Lower leg skin (tissue), 4 donors: ENCODE measurements at regions not wholly inside any gene's neighbourhood (a gene's known extent, or its start where the extent isn't known, plus 50 kb on each side); places are given as distances from the start of the nearest gene placed in this dataset.
"Not testable (repeated sequence)": the region's sequence is repeated elsewhere in the genome, so short reads cannot be mapped to it uniquely, and the experiment has no call there.

Experiments used
- DNase-seq, 2 donors: peaks; one replicate each; pipeline ENCODE4 v3.0.0-alpha.2; 2019; ENCODE audit warnings: low spot score in 2 of 2
- H3K4me3 ChIP-seq: fragments of 200-600 bp; sonication (generic); 2 replicates; pipeline ENCODE4 v1.5.1; 2017; ENCODE audit warnings: mild to moderate bottlenecking, low read depth; ENCODE audit not compliant: poor library complexity, severe bottlenecking
- POLR2A ChIP-seq, 2 donors: fragments of 450-650 bp; IDR thresholded peaks; one replicate each; pipeline ENCODE4 v1.6.1; 2016 to 2017; ENCODE audit warnings: antibody characterized with exemption in 2 of 2, mild to moderate bottlenecking in 1 of 2, moderate library complexity in 1 of 2
- WGBS, 2 donors: methylation state at CpG; one replicate each; pipeline ENCODE4 v1.1.5; 2018; 5-methylcytosine and 5-hydroxymethylcytosine counted together
- intact Hi-C: fragments of 100-400 bp; cut with DNase I; formaldehyde crosslinking; loops from one replicate; pipeline ENCODE4 v1.15.0; 2023; ENCODE audit warnings: low total_unique reads
- TF ChIP-seq, protein P1 (sequence below), 3 donors: fragments of 450-650 bp; IDR thresholded peaks; one replicate each; pipeline ENCODE4 v1.5.1; 2016; ENCODE audit warnings: antibody characterized with exemption in 3 of 3, mild to moderate bottlenecking in 3 of 3, moderate library complexity in 2 of 3

DNA sequence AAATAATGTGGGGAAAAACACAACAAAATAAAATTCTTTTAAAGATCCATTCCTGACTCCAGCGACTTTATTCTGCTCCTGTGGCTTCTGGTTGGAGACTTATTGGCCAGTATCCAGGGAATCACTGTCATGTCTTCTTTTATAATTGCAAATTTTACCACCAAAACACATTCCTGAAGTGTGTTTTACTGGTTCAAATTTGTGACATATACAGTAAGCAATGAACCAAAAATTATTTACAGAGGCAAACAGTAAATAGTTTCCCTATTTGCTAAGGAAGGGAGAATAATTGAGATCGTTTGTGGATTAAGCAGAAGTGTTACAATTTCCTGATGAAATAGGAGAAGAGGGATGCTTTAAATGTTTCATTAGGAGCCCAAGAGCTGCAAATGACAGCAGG, 118.7 kb downstream of the ZNF281 start:
- TF ChIP-seq POLR2A (IDR thresholded peaks at IDR 0.05) = no peak
- TF ChIP-seq, protein P1, sequence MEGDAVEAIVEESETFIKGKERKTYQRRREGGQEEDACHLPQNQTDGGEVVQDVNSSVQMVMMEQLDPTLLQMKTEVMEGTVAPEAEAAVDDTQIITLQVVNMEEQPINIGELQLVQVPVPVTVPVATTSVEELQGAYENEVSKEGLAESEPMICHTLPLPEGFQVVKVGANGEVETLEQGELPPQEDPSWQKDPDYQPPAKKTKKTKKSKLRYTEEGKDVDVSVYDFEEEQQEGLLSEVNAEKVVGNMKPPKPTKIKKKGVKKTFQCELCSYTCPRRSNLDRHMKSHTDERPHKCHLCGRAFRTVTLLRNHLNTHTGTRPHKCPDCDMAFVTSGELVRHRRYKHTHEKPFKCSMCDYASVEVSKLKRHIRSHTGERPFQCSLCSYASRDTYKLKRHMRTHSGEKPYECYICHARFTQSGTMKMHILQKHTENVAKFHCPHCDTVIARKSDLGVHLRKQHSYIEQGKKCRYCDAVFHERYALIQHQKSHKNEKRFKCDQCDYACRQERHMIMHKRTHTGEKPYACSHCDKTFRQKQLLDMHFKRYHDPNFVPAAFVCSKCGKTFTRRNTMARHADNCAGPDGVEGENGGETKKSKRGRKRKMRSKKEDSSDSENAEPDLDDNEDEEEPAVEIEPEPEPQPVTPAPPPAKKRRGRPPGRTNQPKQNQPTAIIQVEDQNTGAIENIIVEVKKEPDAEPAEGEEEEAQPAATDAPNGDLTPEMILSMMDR (IDR thresholded peaks at IDR 0.05) = no peak
- no peak for DNase-seq
- intact Hi-C loops = no loop called here
- no peak overlapping the region for H3K4me3 ChIP-seq
- WGBS, 2 donors = 49 to 51% methylated on average over 2 of the region's 2 CpGs

DNA sequence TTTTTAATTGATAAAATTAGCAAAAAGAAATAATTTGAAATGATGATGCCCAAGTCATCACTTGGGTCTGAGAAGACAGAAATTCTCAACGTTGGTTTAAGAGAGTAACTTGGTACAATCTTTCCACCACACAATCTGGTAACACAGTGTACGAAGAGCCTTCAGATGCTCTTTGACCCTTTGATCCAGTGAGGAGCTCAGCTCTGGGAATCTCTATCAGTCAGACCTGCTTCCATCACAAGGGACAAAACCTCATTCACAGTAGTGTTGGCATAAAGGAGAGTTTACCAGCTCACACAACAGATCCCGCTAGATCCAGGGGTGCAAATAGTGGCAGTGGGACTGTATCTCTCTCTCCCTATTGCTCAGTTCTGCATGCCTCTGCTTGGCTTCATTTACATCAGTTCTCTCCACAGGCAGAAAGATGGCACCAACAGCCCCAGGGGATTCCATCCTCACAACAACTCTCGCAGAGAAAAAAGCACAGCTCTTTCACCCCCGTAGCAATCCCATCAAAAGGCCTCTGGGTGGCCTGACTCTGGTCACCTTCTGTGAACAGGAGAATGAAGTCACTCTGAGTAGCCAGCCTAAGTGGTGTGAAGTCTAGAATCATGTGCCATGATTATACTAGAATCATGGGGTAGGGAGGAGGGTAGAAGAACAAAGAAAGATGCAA, 119.7 kb downstream of the ZNF281 start:
- H3K4me3 ChIP-seq = no peak overlapping the region
- WGBS, 2 donors = 64 to 67% methylated on average over 5 of the region's 5 CpGs
- TF ChIP-seq, protein P1 (IDR thresholded peaks at IDR 0.05) = no peak
- no peak for TF ChIP-seq POLR2A (IDR thresholded peaks at IDR 0.05)
- DNase-seq = no peak
- intact Hi-C loops = no loop called here

DNA sequence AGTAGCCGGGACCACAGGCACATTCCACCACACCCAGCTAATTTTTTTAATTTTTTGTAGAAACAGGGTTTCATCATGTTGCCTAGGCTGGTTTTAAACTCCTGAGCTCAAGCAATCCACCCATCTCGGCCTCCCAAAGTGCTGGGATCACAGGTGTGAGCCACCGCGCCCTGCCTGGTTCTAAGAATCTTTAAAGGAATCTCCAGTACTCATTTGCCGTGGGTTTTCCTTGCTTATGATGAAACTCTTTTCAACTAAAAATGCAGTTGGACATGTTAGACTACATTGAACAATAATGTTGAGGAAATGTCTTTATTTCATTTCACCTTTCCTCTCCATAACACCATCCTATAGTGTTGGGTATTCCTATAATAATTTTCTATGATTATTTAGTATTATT, 121.6 kb downstream of the ZNF281 start:
- 83 to 86% methylated on average over 5 of the region's 5 CpGs for WGBS, 2 donors
- H3K4me3 ChIP-seq = no peak overlapping the region
- intact Hi-C loops = no loop called here
- TF ChIP-seq POLR2A (IDR thresholded peaks at IDR 0.05) = no peak
- DNase-seq = no peak

DNA sequence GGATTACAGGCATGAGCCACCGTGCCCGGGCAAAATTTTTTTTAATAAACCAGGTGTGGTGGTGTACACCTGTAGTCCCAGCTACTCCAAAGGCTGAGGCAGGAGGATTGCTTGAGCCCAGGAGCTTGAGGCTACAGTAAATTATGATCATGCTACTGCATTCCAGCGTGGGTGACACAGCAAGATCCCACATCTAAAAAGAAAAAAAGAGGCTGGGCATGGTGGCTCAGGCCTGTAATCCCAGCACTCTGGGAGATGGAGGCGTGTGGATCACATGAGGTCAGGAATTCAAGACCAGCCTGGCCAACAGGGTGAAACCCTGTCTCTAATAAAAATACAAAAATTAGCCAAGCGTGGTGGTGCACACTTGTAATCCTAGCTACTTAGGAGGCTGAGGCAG, 125.6 kb downstream of the ZNF281 start:
- intact Hi-C loops, H3K4me3 ChIP-seq, DNase-seq: not testable (repeated sequence)
- 92 to 94% methylated on average over 5 of the region's 5 CpGs for WGBS, 2 donors

DNA sequence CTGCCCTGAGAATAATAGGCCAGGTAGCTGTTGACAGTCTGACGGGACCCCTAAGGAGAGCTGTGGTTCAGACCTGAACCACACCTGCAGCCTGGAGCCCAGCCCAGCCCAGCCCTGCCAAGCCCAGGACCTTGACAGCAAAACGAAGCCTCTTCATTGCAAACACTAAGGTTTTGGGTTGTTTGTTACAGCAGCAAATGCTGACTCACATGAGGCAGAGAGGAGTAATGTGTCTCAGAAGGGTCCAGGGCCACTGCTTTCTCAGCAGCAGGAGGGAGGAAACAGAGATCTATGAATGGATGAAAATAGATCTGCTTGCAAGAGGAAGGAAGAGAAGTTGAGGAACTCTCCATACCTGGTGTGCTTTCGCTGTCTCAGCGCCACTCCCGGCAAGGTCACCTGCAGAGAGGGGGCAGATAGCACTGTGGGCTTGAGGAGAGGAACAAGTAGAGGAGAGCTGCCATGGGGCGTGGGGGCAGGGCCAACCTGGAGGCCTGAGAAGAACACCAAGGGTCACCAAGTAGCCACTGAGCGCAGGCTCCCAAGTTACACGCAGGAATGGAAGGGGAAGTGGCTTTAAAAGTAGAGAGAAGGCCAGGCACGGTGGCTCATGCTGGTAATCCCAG, 127.2 kb downstream of the ZNF281 start:
- no peak for DNase-seq
- intact Hi-C loops = no loop called here
- TF ChIP-seq POLR2A (IDR thresholded peaks at IDR 0.05) = no peak
- TF ChIP-seq, protein P1 (IDR thresholded peaks at IDR 0.05) = no peak
- 87 to 93% methylated on average over 9 of the region's 9 CpGs for WGBS, 2 donors
- no peak overlapping the region for H3K4me3 ChIP-seq

DNA sequence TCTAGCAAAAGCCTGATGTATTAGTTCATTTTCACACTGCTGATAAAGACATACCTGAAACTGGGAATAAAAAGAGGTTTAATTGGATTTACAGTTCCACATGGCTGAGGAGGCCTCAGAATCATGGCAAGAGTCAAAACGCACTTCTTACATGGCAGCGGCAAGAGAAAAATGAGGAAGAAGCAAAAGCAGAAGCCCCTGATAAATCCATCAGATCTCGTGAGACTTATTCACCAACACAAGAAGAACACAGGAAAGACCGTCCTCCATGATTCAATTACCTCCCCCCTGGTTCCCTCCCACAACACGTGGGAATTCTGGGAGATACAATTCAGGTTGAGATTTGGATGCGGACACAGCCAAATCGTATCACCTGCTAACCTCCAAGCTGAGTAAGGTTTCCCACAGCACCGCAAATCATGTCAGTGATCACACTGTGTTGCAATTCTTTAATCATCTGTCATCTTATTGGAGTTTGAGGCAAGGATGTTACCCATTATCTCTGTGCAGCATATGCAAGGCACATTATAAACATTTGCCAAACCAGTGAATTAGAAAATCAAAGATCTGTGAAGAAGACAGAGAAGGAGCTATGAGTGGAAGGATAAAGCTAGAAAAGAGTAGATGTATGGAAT, 128.5 kb downstream of the ZNF281 start:
- WGBS, 2 donors = 68 to 73% methylated on average over 8 of the region's 8 CpGs
- no peak overlapping the region for H3K4me3 ChIP-seq
- TF ChIP-seq, protein P1 (IDR thresholded peaks at IDR 0.05) = no peak
- TF ChIP-seq POLR2A (IDR thresholded peaks at IDR 0.05) = no peak
- DNase-seq = no peak
- intact Hi-C loops = no loop called here
